LoVo (cell line): ENCODE measurements at regions not wholly inside any gene's neighbourhood (a gene's known extent, or its start where the extent isn't known, plus 50 kb on each side); places are given as distances from the start of the nearest gene placed in this dataset.
"Not testable (repeated sequence)": the region's sequence is repeated elsewhere in the genome, so short reads cannot be mapped to it uniquely, and the experiment has no call there.

ENCODE experiments used
- DNase-seq: peaks from one replicate; pipeline ENCODE4 v3.0.0-alpha.2; 2016; ENCODE audit warnings: low spot score

GRCh38 chr4:148651991-148652390, 209.8 kb upstream of the NR3C2 start:
- no peak for DNase-seq

- no peak for DNase-seq
Observed at GRCh38 chr4:148649652-148650331, 207.6 kb upstream of the NR3C2 start.

- DNase-seq: no peak
Observed at GRCh38 chr4:148643851-148644250, 201.6 kb upstream of the NR3C2 start.

- no peak for DNase-seq
Observed at GRCh38 chr4:148642907-148643306, 200.7 kb upstream of the NR3C2 start.

- DNase-seq: not testable (repeated sequence)
Observed at GRCh38 chr4:148638079-148638478, 195.9 kb upstream of the NR3C2 start.

GRCh38 chr4:148637453-148637852, 195.2 kb upstream of the NR3C2 start:
- DNase-seq: not testable (repeated sequence)

GRCh38 chr4:148634476-148634875, 192.3 kb upstream of the NR3C2 start:
- DNase-seq: peak; percentile 23

- no peak for DNase-seq
Observed at GRCh38 chr4:148633720-148634119, 191.5 kb upstream of the NR3C2 start.

- no peak for DNase-seq
Observed at GRCh38 chr4:148632476-148632875, 190.3 kb upstream of the NR3C2 start.

GRCh38 chr4:148630051-148630450, 187.8 kb upstream of the NR3C2 start:
- DNase-seq: no peak

- DNase-seq: no peak
Observed at GRCh38 chr4:148618856-148619255, 176.6 kb upstream of the NR3C2 start.

- no peak for DNase-seq
Observed at GRCh38 chr4:148608968-148609367, 166.8 kb upstream of the NR3C2 start.

- DNase-seq: not testable (repeated sequence)
Observed at GRCh38 chr4:148598418-148599207, 156.4 kb upstream of the NR3C2 start.

GRCh38 chr4:148589182-148589581, 147.0 kb upstream of the NR3C2 start:
- DNase-seq: no peak

- DNase-seq: no peak
Observed at GRCh38 chr4:148575577-148575976, 133.4 kb upstream of the NR3C2 start.

- DNase-seq: no peak
Observed at GRCh38 chr4:148574911-148575310, 132.7 kb upstream of the NR3C2 start.

GRCh38 chr4:148574502-148574901, 132.3 kb upstream of the NR3C2 start:
- DNase-seq: no peak

GRCh38 chr4:148574066-148574465, 131.9 kb upstream of the NR3C2 start:
- DNase-seq: no peak

- DNase-seq: no peak
Observed at GRCh38 chr4:148573296-148573695, 131.1 kb upstream of the NR3C2 start.

GRCh38 chr4:148565801-148566200, 123.6 kb upstream of the NR3C2 start:
- DNase-seq: no peak

GRCh38 chr4:148563684-148564083, 121.5 kb upstream of the NR3C2 start:
- DNase-seq: no peak

- no peak for DNase-seq
Observed at GRCh38 chr4:148561467-148561866, 119.3 kb upstream of the NR3C2 start.

GRCh38 chr4:148557793-148558192, 115.6 kb upstream of the NR3C2 start:
- no peak for DNase-seq

- no peak for DNase-seq
Observed at GRCh38 chr4:148550788-148551187, 108.6 kb upstream of the NR3C2 start.
